Activated CD4-positive, alpha-beta T cell treated with anti-CD3 and anti-CD28 coated beads for 48 hours (primary cell): ENCODE measurements at regions not wholly inside any gene's neighbourhood (a gene's known extent, or its start where the extent isn't known, plus 50 kb on each side); places are given as distances from the start of the nearest gene placed in this dataset.

ENCODE experiments used
- DNase-seq: peaks from one replicate; pipeline ENCODE4 v3.0.0-alpha.2; 2020

- no peak for DNase-seq
These were observed 91.7 kb downstream of the DACT2 start for GRCh38 chr6:168227840-168228239.

- DNase-seq, result no peak
These were observed 92.7 kb downstream of the DACT2 start for GRCh38 chr6:168226902-168227318.

DNA sequence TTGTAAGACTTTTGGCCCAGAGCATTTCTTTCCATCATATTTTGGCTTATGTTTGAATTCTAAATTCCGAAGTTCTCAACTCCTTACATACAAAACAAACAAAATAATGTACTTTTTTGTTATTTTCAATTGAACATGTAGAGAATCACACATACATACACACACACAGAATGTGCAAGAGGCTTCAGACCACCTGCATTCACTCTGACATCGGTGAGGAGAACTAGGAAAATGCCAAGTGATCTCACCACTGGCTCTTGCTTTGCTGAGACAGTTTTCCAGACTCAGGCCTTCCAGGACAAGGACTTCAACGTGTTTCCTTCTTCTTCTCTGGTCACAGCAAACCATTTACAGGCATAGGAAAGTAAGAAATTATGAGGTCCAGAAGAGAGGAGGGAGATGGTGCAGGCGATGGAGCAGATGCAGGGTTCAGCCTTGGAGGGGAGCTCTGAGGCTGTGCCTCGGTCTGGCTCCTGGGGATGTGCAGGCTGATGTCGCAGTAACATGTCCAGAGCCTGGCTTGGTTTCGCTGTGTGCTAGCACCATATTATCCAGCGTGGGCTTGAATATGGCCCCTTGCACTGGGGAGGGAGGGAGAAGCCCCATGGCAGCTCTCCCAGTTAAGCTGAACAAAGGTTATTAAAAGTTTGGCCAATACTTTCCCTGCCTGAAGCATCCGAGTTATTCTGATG, 93.4 kb downstream of the DACT2 start:
- no peak for DNase-seq

- DNase-seq, result no peak
These were observed 94.1 kb downstream of the DACT2 start for GRCh38 chr6:168225471-168225911.

- DNase-seq, result no peak
These were observed 95.8 kb downstream of the DACT2 start for GRCh38 chr6:168223755-168224154.

DNA sequence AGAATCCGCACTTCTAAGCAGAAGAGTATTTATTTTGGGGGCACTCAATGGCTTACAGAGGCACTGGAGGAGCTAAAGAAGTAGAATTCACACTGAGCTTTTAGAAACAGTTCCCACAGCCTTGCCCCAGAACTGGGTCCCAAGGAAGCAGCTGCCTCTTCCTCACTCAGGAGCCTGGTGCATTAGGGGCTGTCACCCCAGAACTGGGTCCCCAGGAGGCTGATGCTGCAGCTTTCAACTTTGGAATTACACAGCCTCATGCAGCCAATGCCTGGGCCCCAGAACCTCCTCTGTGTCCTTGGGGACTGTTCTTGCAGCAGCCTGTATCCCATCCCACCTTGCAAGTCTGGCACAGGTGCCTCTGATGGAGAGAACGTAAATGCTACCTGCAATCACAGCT, 96.4 kb downstream of the DACT2 start:
- DNase-seq, result no peak

GRCh38 chr6:168222115-168223043, 97.2 kb downstream of the DACT2 start:
- no peak for DNase-seq

DNA sequence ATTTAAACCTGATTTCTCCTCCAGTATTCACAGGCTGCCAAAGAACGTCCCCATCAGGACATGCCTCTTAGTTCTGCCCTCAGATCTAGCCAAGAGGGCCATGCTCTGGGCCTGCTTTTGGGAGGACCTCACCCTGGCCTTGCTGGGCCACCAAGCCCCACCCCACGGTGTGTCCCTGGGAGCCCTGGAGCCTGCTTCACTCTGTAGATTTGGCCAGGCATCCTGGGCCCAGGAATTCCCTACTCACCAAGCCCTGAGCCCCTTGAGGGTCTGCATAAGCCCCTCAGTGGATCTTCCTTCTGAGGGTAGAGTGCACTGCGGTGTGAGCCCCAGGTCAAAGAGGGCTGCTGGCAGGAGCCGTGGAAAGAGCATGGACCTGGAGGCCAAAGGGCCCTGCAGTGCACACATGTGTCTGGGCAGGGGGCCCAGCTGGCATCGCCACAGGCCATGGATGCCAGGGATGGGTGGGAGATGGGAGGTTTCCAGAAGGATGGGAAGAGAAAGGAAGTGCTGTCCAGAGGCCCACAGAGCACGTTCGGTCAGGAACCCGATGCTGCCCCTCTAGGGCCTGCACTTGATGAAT, 98.0 kb downstream of the DACT2 start:
- DNase-seq, result no peak

DNA sequence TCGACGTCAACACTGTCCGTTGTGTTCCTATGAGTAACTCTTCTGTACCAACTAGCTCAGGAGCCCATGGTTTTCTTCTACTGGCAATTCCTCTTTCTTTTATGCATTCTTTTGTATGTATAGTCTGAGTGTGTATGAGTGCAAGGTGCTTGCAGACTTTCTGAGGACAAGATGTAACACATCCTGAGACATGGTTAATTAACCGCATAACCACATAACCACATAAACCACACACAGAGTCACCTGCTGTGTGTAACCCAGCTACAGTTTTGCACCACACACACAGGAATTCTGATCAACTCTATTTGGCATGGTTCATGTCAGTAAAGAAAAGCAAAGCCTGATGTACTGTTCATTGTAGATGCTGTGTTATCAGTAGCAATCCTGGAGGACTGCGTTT, 98.6 kb downstream of the DACT2 start:
- DNase-seq, result no peak

GRCh38 chr6:168219804-168220203, 99.8 kb downstream of the DACT2 start:
- DNase-seq, result no peak

DNA sequence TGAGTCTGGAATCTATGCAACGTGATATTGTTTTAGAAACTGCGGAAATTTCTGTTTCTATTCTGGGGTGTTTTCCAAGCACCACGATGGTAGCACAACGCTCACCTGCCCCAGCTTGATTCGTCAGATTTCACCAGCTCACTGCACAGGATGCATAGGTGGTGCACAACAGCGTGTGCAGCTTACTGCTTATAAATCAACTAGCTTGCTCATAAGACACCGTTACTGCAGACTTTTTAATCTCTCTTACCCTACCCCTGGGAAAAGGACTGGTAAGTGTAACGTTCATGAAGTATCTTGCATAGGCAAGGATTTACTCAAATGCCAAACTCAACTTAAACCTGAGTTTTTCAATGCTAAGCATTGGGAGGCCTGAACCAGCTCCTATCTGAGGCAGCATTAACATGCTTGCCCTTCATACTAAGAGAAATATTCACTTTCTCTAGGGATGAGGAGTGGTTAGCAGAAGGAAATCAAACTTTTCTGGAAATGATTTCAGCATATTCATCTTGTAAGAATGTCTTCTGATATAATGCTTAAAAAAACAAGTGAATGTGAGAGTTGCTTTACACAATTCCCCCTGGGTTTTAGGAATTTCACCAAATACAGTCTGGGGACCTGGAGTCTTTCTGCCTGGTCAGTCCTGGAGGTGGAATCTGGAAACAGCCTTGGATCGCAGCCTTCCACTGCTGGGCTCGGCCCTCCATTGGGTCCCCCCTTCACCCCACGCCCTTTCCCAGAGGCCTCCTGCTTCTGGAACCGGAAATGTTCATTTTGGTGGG, 100.6 kb downstream of the DACT2 start:
- no peak for DNase-seq

DNA sequence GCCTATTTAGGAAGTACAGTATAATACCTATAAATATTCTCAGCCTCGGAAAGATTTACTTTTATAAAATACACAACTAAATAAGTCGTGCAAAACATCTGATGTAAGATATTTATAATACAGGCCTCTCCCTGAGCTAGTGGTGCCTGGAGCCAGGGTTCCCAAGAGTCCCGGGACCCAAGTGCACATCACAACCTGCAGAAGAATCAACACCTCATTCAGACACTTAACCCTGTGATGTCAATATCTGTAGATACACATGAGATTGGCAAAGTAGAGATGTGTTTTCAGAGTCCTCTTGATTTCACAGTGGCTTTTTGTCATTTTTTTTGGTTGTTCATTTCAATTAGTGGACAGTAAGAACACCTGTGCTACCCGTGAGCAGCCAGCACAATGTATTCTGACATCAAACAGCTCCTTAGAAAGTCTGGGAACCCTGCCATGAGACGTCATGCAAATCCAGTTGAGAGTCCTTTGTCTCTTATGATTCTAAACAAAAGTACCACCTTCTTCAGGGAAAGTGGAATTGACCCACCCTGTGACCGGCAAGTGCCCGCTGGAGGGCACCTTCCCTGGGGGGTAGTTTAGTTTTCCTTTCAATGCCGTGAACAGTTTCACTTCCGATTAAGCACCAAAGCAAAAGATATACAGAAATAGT, 101.6 kb downstream of the DACT2 start:
- DNase-seq, result no peak

- DNase-seq, result no peak
These were observed 102.2 kb downstream of the DACT2 start for GRCh38 chr6:168217216-168217879.

- DNase-seq, result no peak
These were observed 102.8 kb downstream of the DACT2 start for GRCh38 chr6:168216751-168217191.

DNA sequence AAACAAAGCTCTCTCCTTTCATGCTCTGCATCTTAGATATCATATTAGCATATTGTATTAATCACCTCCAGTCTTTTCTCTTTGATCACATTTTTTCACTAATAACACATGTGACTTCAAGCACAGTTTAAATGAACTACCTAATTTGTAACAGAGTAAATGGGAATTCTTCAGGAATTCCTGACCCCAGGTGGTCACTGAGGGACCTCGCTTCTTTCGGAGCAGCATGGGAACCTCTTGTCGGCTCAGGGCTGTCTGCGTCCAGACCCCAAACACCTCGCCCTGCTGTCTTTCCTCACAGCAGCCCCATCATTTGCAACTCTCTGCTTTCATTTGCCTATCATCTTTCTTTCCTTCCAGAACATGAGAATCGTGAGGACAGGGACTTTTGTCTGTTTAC, 103.5 kb downstream of the DACT2 start:
- DNase-seq, result no peak

DNA sequence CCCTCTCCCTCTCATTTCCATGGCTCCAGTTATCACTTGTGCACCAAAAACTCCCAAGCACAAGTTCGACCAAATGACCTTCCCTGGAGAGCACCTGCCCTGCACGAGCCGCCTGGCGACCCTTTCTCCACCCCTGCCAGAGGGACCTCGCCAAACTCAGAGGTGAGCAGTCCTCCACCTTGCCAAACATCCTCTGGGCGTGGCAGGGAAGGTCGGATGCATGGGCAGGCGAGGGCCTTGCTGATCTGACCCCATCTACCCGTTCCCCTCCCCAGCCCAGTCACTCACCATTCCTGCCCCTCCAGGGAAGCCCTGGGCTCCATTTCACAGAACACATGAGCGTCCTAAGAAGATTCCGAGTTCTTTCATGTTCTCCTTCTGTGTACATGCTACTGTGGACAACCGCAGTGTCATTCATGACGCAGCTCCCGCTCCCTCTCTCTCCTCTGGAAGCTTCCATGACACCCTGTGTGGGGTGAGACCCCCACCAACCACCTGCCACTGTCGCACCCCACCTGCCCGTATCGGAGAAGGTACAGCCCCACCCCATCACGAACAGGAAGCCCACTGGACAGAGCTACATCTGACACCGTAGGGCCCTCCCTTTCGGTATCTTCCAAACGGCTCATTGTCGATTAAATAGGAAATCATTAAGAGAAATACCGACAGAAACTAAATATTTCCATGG, 104.3 kb downstream of the DACT2 start:
- DNase-seq, result no peak

DNA sequence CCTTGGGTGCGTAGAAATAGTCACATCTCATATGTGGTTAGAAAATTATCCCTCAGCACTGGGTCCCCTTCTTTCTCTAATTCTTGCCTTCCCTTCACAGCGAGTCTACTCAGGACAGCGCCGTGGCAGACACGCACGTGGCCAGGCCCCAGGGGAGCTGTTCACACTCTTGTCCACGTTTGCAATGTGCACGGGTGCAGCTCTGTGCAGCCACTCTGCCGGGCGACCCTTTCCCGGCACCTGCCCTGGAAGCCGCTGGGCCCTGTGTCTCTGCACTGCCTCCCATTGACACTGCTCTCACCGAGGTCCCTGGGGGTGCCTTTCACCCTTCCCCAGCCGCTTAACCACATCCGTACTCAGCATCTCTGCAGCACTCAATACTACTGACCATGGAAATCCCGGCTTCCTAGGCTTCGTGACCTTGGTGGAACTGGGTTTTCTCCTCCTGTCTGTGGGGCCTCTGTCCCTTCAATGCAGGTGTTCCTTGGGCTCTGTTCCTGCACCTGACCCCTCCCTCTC, 104.9 kb downstream of the DACT2 start:
- no peak for DNase-seq

- no peak for DNase-seq
These were observed 106.5 kb downstream of the DACT2 start for GRCh38 chr6:168213121-168213524.

GRCh38 chr6:168212362-168212761, 107.2 kb downstream of the DACT2 start:
- no peak for DNase-seq

DNA sequence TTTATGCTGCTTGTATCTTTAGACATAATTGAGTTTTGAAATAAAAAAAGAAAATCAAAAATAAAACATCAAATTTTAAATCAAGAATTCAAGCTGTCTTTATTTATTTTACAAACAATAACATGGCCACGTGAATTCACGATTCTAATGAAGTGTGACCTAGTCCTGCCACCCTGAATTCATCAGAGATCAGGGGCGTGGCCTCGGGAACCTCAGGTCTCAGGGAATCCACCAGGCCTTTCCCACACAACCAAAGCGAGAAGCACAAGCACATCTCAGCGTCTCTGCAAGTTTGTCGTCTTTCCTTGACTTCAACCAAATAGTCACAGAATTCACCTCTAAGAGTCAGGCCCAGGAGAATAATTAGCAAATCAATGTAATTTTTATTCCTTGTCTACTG, 107.9 kb downstream of the DACT2 start:
- no peak for DNase-seq
